GM10266 (cell line): ENCODE measurements at regions not wholly inside any gene's neighbourhood (a gene's known extent, or its start where the extent isn't known, plus 50 kb on each side); places are given as distances from the start of the nearest gene placed in this dataset.

Experiments
- DNase-seq: peaks from one replicate; pipeline ENCODE4 v3.0.0; 2012; ENCODE audit errors: extremely low spot score
- TF ChIP-seq, protein P1 (sequence below): IDR thresholded peaks from 2 replicates; pipeline ENCODE4 v1.5.1; 2012; ENCODE audit warnings: mild to moderate bottlenecking, low read depth; ENCODE audit not compliant: control insufficient read depth, insufficient read depth; ENCODE audit errors: missing control alignments

DNA sequence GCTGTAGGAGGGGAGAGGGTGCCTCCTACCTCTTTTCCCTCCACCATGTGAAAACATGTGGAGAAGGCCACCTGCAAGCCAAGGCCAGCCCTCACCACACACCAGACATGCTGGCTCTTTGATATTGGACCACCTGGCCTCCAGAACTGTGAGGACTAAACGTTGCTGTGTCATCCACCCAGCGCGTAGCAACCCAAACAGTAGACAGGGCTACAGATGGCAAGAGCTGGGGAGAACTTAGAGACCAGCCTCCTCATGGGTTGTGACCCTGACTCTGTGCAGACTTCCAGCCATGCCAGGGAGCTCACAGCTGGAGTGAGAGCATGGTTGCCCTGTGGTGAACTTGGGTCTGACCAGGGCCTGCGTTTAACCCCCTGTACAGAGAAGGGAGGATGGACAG, 195.9 kb upstream of the CST7 start:
- DNase-seq, result no peak
- TF ChIP-seq, protein P1, sequence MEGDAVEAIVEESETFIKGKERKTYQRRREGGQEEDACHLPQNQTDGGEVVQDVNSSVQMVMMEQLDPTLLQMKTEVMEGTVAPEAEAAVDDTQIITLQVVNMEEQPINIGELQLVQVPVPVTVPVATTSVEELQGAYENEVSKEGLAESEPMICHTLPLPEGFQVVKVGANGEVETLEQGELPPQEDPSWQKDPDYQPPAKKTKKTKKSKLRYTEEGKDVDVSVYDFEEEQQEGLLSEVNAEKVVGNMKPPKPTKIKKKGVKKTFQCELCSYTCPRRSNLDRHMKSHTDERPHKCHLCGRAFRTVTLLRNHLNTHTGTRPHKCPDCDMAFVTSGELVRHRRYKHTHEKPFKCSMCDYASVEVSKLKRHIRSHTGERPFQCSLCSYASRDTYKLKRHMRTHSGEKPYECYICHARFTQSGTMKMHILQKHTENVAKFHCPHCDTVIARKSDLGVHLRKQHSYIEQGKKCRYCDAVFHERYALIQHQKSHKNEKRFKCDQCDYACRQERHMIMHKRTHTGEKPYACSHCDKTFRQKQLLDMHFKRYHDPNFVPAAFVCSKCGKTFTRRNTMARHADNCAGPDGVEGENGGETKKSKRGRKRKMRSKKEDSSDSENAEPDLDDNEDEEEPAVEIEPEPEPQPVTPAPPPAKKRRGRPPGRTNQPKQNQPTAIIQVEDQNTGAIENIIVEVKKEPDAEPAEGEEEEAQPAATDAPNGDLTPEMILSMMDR, result no peak

- no peak for DNase-seq
- TF ChIP-seq, protein P1, result no peak
Observed at GRCh38 chr20:24754691-24755090, 194.4 kb upstream of the CST7 start.

DNA sequence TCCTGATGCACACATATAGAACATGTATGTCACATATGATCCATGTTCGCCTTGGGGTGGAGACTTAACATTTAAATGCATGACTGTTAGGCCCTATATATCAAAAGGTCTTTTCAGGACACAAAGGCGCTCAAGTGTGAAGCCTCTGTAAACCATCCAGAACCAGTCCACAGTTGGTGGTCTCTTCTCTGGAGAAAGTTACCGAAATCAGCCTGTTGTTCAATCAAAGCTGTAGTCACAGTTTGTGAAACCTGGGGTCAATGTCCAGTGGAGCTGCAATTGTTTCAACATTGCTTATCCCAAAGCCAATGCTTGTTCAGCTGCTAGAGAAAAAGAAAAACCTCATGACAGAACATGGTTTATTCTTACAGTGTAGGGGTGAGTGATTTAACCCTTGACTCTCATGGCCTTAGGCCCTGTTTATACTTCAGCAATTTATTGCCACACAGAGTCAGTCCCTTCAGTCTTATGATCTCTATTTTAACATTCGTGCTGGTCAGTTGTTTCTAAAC, 193.6 kb upstream of the CST7 start:
- TF ChIP-seq, protein P1, result no peak
- no peak for DNase-seq

- TF ChIP-seq, protein P1, result no peak
- no peak for DNase-seq
Observed at GRCh38 chr20:24756292-24757025, 192.6 kb upstream of the CST7 start.

DNA sequence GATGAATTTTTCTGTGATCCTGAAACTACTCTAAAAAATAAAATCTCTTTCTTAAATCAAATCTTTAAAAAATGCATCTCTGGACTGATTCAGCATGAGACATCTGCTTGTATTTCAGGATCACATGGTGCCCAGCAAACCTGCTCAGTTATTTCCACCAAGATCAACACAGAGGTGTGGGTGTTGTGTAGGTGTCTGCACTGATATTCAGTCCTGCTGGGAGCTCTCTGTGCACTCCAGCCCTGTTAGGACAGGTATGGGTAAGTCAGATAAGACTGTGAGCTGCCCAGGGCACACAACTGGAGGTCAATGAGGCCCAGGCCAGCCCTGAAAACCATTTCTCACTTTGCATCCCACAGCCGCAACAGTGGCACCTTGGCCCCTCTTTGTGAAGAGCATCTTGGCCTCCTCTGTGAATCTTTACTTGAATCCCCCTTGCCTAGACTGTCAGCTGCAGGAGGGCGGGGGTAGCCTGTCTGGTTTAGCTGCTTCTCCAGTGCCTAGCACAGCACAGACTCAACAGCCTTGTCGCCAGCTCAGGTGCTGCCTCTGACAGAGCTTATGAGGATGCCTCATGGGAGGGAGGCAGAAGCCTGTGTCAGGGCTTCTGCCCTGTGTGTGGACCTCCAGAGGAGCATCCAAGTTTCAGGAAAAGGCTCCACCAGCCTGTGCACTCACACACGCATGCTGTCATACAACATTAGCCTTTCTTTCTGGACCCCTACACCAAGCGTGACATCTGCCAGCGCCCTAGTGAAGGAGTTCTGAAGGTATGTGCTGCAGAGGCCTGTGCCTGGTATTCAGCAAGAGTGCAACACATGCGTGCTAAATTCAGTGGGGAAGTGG, 187.6 kb upstream of the CST7 start:
- no peak for DNase-seq

GRCh38 chr20:24762371-24762770, 186.7 kb upstream of the CST7 start:
- TF ChIP-seq, protein P1, result no peak
- DNase-seq, result no peak

More for the DNA sequence above, 187.6 kb upstream of the CST7 start:
- TF ChIP-seq, protein P1, result no peak
